Activated CD4-positive, alpha-beta T cell treated with anti-CD3 and anti-CD28 coated beads, Interleukin-2, Interleukin-6, amounts not matched to agents 100 ng/mL and 50 ng/mL, durations not matched to agents 16 hours and 8 hours (primary cell): ENCODE measurements at regions not wholly inside any gene's neighbourhood (a gene's known extent, or its start where the extent isn't known, plus 50 kb on each side); places are given as distances from the start of the nearest gene placed in this dataset.
"Not testable (repeated sequence)": the region's sequence is repeated elsewhere in the genome, so short reads cannot be mapped to it uniquely, and the experiment has no call there.

Experiments used
- DNase-seq: peaks from one replicate; pipeline ENCODE4 v3.0.0-alpha.2; 2020

GRCh38 chr5:41995193-41995592, 70.1 kb downstream of the FBXO4 start:
- DNase-seq, result no peak

GRCh38 chr5:42001673-42002072, 76.6 kb downstream of the FBXO4 start:
- DNase-seq, result no peak

GRCh38 chr5:42003852-42004251, 78.8 kb downstream of the FBXO4 start:
- not testable (repeated sequence) for DNase-seq

GRCh38 chr5:42005561-42006153, 80.6 kb downstream of the FBXO4 start:
- DNase-seq, result peak; percentile 15

GRCh38 chr5:42013561-42013960, 88.5 kb downstream of the FBXO4 start:
- DNase-seq, result no peak

GRCh38 chr5:42015254-42015653, 90.2 kb downstream of the FBXO4 start:
- DNase-seq, result no peak

GRCh38 chr5:42015681-42016080, 90.6 kb downstream of the FBXO4 start:
- DNase-seq, result no peak

- no peak for DNase-seq
These were observed 95.9 kb downstream of the FBXO4 start for GRCh38 chr5:42020788-42021530.

GRCh38 chr5:42021923-42022322, 96.8 kb downstream of the FBXO4 start:
- DNase-seq, result no peak

- DNase-seq, result no peak
These were observed 97.4 kb downstream of the FBXO4 start for GRCh38 chr5:42022383-42022972.

GRCh38 chr5:42026446-42026845, 101.4 kb downstream of the FBXO4 start:
- no peak for DNase-seq

GRCh38 chr5:42032137-42032536, 107.1 kb downstream of the FBXO4 start:
- no peak for DNase-seq

GRCh38 chr5:42035526-42035925, 110.4 kb downstream of the FBXO4 start:
- DNase-seq, result no peak

GRCh38 chr5:42036379-42036778, 111.3 kb downstream of the FBXO4 start:
- no peak for DNase-seq

- DNase-seq, result no peak
These were observed 112.4 kb downstream of the FBXO4 start for GRCh38 chr5:42037379-42037932.

- no peak for DNase-seq
These were observed 118.3 kb downstream of the FBXO4 start for GRCh38 chr5:42043400-42043799.

- DNase-seq, result peak; percentile 67
These were observed 132.2 kb downstream of the FBXO4 start for GRCh38 chr5:42057254-42057690.

- no peak for DNase-seq
These were observed 134.2 kb downstream of the FBXO4 start for GRCh38 chr5:42059291-42059690.

GRCh38 chr5:42059778-42060464, 134.8 kb downstream of the FBXO4 start:
- DNase-seq, result no peak

GRCh38 chr5:42061121-42061520, 136.0 kb downstream of the FBXO4 start:
- no peak for DNase-seq

- DNase-seq, result no peak
These were observed 139.7 kb downstream of the FBXO4 start for GRCh38 chr5:42064821-42065220.

- no peak for DNase-seq
These were observed 141.1 kb downstream of the FBXO4 start for GRCh38 chr5:42066131-42066530.

- DNase-seq, result no peak
These were observed 149.3 kb downstream of the FBXO4 start for GRCh38 chr5:42074353-42074752.
